ENCODE measurements at regions not wholly inside any gene's neighbourhood (a gene's known extent, or its start where the extent isn't known, plus 50 kb on each side); places are given as distances from the start of the nearest gene placed in this dataset.

GRCh38 chr19:28019371-28019770 is 1193.6 kb downstream of the UQCRFS1 start:
- Histone ChIP-seq H3K9ac (ENCODE audit: low read depth, low read length, poor library complexity) (no peak overlapping the region), H3K4ac (ENCODE audit: low read length) (no peak overlapping the region), H3K36me3 (replicated peaks in 1 of 2; ENCODE audit: control insufficient read depth in 2 of 2, insufficient read depth in 2 of 2, low read length in 2 of 2) (no peaks in the 10 kb centered on the region), H3K14ac (ENCODE audit: low read length) (no peak overlapping the region), H3K4me2 (ENCODE audit: insufficient read depth, low read length, poor library complexity, severe bottlenecking) (no peak overlapping the region), H3K18ac (ENCODE audit: low read length) (no peak overlapping the region), H3K9me3 (replicated peaks in 1 of 2; ENCODE audit: control insufficient read depth in 2 of 2, insufficient read depth in 1 of 2, low read depth in 1 of 2, low read length in 2 of 2) (no peaks in the 10 kb centered on the region), H3K27me3 (ENCODE audit: control insufficient read depth in 3 of 3, insufficient read depth in 3 of 3, low read depth in 1 of 3, low read length in 3 of 3) (no peaks in the 10 kb centered on the region), H2BK5ac (ENCODE audit: low read length) (no peak overlapping the region), H2BK12ac (ENCODE audit: low read length) (no peak overlapping the region), H2AK5ac (ENCODE audit: low read depth, low read length) (no peak overlapping the region), H2AFZ (ENCODE audit: low read length) (no peak overlapping the region), H2BK120ac (ENCODE audit: low read depth, low read length) (no peak overlapping the region), H4K91ac (ENCODE audit: low read depth, low read length, poor library complexity) (no peak overlapping the region), H3K4me3 (ENCODE audit: low read length in 2 of 2) (no peak overlapping the region), H2BK15ac (ENCODE audit: low read length) (no peak overlapping the region), H3K27ac (replicated peaks; ENCODE audit: low read length) (no peak overlapping the region), H3K79me1 (ENCODE audit: low read depth, low read length) (peaks cover 3% of the 10 kb centered on the region), H3K4me1 (ENCODE audit: control insufficient read depth in 2 of 2, insufficient read depth in 1 of 2, low read depth in 1 of 2, low read length in 2 of 2) (peaks cover 0 to 8% of the 10 kb centered on the region in 2 donors), H3K23ac (ENCODE audit: low read depth, low read length, poor library complexity) (no peak overlapping the region), H4K8ac (ENCODE audit: low read depth, low read length) (no peak overlapping the region)
- no CpG with 5 or more reads among the region's 7 CpGs for WGBS, 2 donors (ENCODE audit: extremely low coverage in 2 of 2, insufficient read length in 2 of 2, insufficient replicate concordance in 1 of 2)
- DNase-seq (ENCODE audit: low spot score), result no peak

GRCh38 chr19:28018499-28018898 is 1194.5 kb downstream of the UQCRFS1 start:
- Histone ChIP-seq H4K8ac (ENCODE audit: low read depth, low read length) (no peak overlapping the region), H3K4ac (ENCODE audit: low read length) (no peak overlapping the region), H3K79me1 (ENCODE audit: low read depth, low read length) (peaks cover 3% of the 10 kb centered on the region), H3K4me2 (ENCODE audit: insufficient read depth, low read length, poor library complexity, severe bottlenecking) (no peak overlapping the region), H3K27me3 (ENCODE audit: control insufficient read depth in 3 of 3, insufficient read depth in 3 of 3, low read depth in 1 of 3, low read length in 3 of 3) (no peaks in the 10 kb centered on the region), H3K23ac (ENCODE audit: low read depth, low read length, poor library complexity) (no peak overlapping the region), H3K4me3 (ENCODE audit: low read length in 2 of 2) (no peak overlapping the region), H3K14ac (ENCODE audit: low read length) (no peak overlapping the region), H2AFZ (ENCODE audit: low read length) (no peak overlapping the region), H3K36me3 (replicated peaks in 1 of 2; ENCODE audit: control insufficient read depth in 2 of 2, insufficient read depth in 2 of 2, low read length in 2 of 2) (no peaks in the 10 kb centered on the region), H2BK12ac (ENCODE audit: low read length) (no peak overlapping the region), H2AK5ac (ENCODE audit: low read depth, low read length) (no peak overlapping the region), H3K9ac (ENCODE audit: low read depth, low read length, poor library complexity) (no peak overlapping the region), H2BK120ac (ENCODE audit: low read depth, low read length) (no peak overlapping the region), H3K18ac (ENCODE audit: low read length) (no peak overlapping the region), H2BK15ac (ENCODE audit: low read length) (no peak overlapping the region), H3K9me3 (replicated peaks in 1 of 2; ENCODE audit: control insufficient read depth in 2 of 2, insufficient read depth in 1 of 2, low read depth in 1 of 2, low read length in 2 of 2) (no peaks in the 10 kb centered on the region), H2BK5ac (ENCODE audit: low read length) (no peak overlapping the region), H4K91ac (ENCODE audit: low read depth, low read length, poor library complexity) (no peak overlapping the region), H3K4me1 (ENCODE audit: control insufficient read depth in 2 of 2, insufficient read depth in 1 of 2, low read depth in 1 of 2, low read length in 2 of 2) (peaks cover 0 to 8% of the 10 kb centered on the region in 2 donors), H3K27ac (replicated peaks; ENCODE audit: low read length) (no peak overlapping the region)
- no peak for DNase-seq (ENCODE audit: low spot score)
- WGBS, 2 donors (ENCODE audit: extremely low coverage in 2 of 2, insufficient read length in 2 of 2, insufficient replicate concordance in 1 of 2), result no CpG with 5 or more reads among the region's 5 CpGs

GRCh38 chr19:28014615-28015405 is 1198.1 kb downstream of the UQCRFS1 start:
- H3K79me1 ChIP-seq (ENCODE audit: low read depth, low read length), result peaks cover 3% of the 10 kb centered on the region
- H3K14ac ChIP-seq (ENCODE audit: low read length), result peak overlapping the region; percentile 11
- H3K4ac ChIP-seq (ENCODE audit: low read length), result no peak overlapping the region
- no peak overlapping the region for H3K9ac ChIP-seq (ENCODE audit: low read depth, low read length, poor library complexity)
- no peak overlapping the region for H2AFZ ChIP-seq (ENCODE audit: low read length)
- H3K9me3 ChIP-seq (replicated peaks in 1 of 2; ENCODE audit: control insufficient read depth in 2 of 2, insufficient read depth in 1 of 2, low read depth in 1 of 2, low read length in 2 of 2), result no peaks in the 10 kb centered on the region
- H3K4me1 ChIP-seq (ENCODE audit: control insufficient read depth in 2 of 2, insufficient read depth in 1 of 2, low read depth in 1 of 2, low read length in 2 of 2), result peaks cover 0 to 1% of the 10 kb centered on the region in 2 donors
- no peak overlapping the region for H3K23ac ChIP-seq (ENCODE audit: low read depth, low read length, poor library complexity)
- H2BK12ac ChIP-seq (ENCODE audit: low read length), result no peak overlapping the region
- no peak overlapping the region for H2BK15ac ChIP-seq (ENCODE audit: low read length)
- H3K27ac ChIP-seq (replicated peaks; ENCODE audit: low read length), result no peak overlapping the region
- H3K27me3 ChIP-seq (ENCODE audit: control insufficient read depth in 3 of 3, insufficient read depth in 3 of 3, low read depth in 1 of 3, low read length in 3 of 3), result no peaks in the 10 kb centered on the region
- no peak for DNase-seq (ENCODE audit: low spot score)
- no CpG with 5 or more reads among the region's 8 CpGs for WGBS, 2 donors (ENCODE audit: extremely low coverage in 2 of 2, insufficient read length in 2 of 2, insufficient replicate concordance in 1 of 2)
- no peak overlapping the region for H3K4me2 ChIP-seq (ENCODE audit: insufficient read depth, low read length, poor library complexity, severe bottlenecking)
- H3K36me3 ChIP-seq (replicated peaks in 1 of 2; ENCODE audit: control insufficient read depth in 2 of 2, insufficient read depth in 2 of 2, low read length in 2 of 2), result no peaks in the 10 kb centered on the region
- no peak overlapping the region for H2BK5ac ChIP-seq (ENCODE audit: low read length)
- H4K91ac ChIP-seq (ENCODE audit: low read depth, low read length, poor library complexity), result no peak overlapping the region
- no peak overlapping the region for H3K4me3 ChIP-seq (ENCODE audit: low read length in 2 of 2)
- no peak overlapping the region for H2AK5ac ChIP-seq (ENCODE audit: low read depth, low read length)
- H3K18ac ChIP-seq (ENCODE audit: low read length), result no peak overlapping the region
- H2BK120ac ChIP-seq (ENCODE audit: low read depth, low read length), result no peak overlapping the region
- H4K8ac ChIP-seq (ENCODE audit: low read depth, low read length), result no peak overlapping the region

GRCh38 chr19:28012361-28012760 is 1200.6 kb downstream of the UQCRFS1 start:
- H2AK5ac ChIP-seq (ENCODE audit: low read depth, low read length), result no peak overlapping the region
- no peak overlapping the region for H2BK120ac ChIP-seq (ENCODE audit: low read depth, low read length)
- no peak overlapping the region for H2BK5ac ChIP-seq (ENCODE audit: low read length)
- H3K79me1 ChIP-seq (ENCODE audit: low read depth, low read length), result peaks cover 3% of the 10 kb centered on the region
- no peak overlapping the region for H3K4me2 ChIP-seq (ENCODE audit: insufficient read depth, low read length, poor library complexity, severe bottlenecking)
- no peaks in the 10 kb centered on the region for H3K9me3 ChIP-seq (replicated peaks in 1 of 2; ENCODE audit: control insufficient read depth in 2 of 2, insufficient read depth in 1 of 2, low read depth in 1 of 2, low read length in 2 of 2)
- no peak overlapping the region for H3K23ac ChIP-seq (ENCODE audit: low read depth, low read length, poor library complexity)
- no peak overlapping the region for H3K4me3 ChIP-seq (ENCODE audit: low read length in 2 of 2)
- no peaks in the 10 kb centered on the region for H3K27me3 ChIP-seq (ENCODE audit: control insufficient read depth in 3 of 3, insufficient read depth in 3 of 3, low read depth in 1 of 3, low read length in 3 of 3)
- no peaks in the 10 kb centered on the region for H3K4me1 ChIP-seq (ENCODE audit: control insufficient read depth in 2 of 2, insufficient read depth in 1 of 2, low read depth in 1 of 2, low read length in 2 of 2)
- DNase-seq (ENCODE audit: low spot score), result no peak
- H4K8ac ChIP-seq (ENCODE audit: low read depth, low read length), result no peak overlapping the region
- H2AFZ ChIP-seq (ENCODE audit: low read length), result no peak overlapping the region
- H2BK15ac ChIP-seq (ENCODE audit: low read length), result no peak overlapping the region
- no peak overlapping the region for H4K91ac ChIP-seq (ENCODE audit: low read depth, low read length, poor library complexity)
- H3K9ac ChIP-seq (ENCODE audit: low read depth, low read length, poor library complexity), result no peak overlapping the region
- H3K27ac ChIP-seq (replicated peaks; ENCODE audit: low read length), result no peak overlapping the region
- H3K14ac ChIP-seq (ENCODE audit: low read length), result peak overlapping the region; percentile 75
- no CpG with 5 or more reads among the region's 3 CpGs for WGBS, 2 donors (ENCODE audit: extremely low coverage in 2 of 2, insufficient read length in 2 of 2, insufficient replicate concordance in 1 of 2)
- H3K4ac ChIP-seq (ENCODE audit: low read length), result no peak overlapping the region
- H2BK12ac ChIP-seq (ENCODE audit: low read length), result no peak overlapping the region
- H3K18ac ChIP-seq (ENCODE audit: low read length), result no peak overlapping the region
- no peaks in the 10 kb centered on the region for H3K36me3 ChIP-seq (replicated peaks in 1 of 2; ENCODE audit: control insufficient read depth in 2 of 2, insufficient read depth in 2 of 2, low read length in 2 of 2)

All from neuronal stem cell (in vitro differentiated cells).